GM12873 (cell line): ENCODE measurements at regions not wholly inside any gene's neighbourhood (a gene's known extent, or its start where the extent isn't known, plus 50 kb on each side); places are given as distances from the start of the nearest gene placed in this dataset.

ENCODE experiments used
- TF ChIP-seq, protein P1 (sequence below): IDR thresholded peaks from 2 replicates; pipeline ENCODE4 v1.5.1; 2012; ENCODE audit warnings: low read depth, mild to moderate bottlenecking, moderate library complexity, low read length, control low read depth; ENCODE audit not compliant: insufficient read depth; ENCODE audit errors: missing control alignments

DNA sequence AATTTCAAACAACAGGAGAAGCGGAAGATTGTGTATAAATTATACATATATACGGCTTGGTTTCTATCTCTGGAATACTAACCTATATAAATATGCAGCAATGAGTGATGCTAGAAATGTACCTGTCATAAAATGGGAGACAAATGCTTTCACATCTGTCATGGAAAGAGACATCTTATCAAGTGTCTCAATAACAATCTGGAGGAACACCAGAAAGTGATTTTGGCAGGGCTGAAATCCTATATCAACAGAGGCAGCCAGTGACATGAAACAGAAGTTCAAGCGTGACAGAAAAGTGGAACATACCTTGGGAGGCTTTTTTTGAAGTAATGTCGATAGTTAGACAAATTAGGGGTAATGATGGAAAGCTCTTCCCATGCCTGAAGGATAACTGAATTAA lies 834.6 kb downstream of the JRKL start:
- TF ChIP-seq, protein P1, sequence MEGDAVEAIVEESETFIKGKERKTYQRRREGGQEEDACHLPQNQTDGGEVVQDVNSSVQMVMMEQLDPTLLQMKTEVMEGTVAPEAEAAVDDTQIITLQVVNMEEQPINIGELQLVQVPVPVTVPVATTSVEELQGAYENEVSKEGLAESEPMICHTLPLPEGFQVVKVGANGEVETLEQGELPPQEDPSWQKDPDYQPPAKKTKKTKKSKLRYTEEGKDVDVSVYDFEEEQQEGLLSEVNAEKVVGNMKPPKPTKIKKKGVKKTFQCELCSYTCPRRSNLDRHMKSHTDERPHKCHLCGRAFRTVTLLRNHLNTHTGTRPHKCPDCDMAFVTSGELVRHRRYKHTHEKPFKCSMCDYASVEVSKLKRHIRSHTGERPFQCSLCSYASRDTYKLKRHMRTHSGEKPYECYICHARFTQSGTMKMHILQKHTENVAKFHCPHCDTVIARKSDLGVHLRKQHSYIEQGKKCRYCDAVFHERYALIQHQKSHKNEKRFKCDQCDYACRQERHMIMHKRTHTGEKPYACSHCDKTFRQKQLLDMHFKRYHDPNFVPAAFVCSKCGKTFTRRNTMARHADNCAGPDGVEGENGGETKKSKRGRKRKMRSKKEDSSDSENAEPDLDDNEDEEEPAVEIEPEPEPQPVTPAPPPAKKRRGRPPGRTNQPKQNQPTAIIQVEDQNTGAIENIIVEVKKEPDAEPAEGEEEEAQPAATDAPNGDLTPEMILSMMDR = no peak

DNA sequence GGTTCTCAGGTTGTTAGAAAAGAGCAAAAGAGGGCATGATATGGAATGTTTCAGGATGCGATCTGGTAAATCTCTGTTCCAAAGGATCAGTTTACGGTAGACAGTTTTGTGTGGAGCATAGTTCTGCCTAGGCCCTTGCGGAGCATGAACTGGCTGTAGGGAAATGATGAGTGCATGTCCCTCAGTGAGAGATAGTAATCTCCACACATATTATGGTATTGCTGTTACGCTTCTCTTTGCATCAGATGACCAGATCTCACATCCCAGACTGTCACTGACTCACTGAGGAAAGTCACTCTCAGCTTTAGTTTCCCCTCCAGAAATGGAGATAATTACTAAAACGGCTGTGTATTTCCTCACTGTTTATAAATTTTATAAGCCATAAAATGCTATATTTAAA lies 836.0 kb downstream of the JRKL start:
- TF ChIP-seq, protein P1 = no peak

DNA sequence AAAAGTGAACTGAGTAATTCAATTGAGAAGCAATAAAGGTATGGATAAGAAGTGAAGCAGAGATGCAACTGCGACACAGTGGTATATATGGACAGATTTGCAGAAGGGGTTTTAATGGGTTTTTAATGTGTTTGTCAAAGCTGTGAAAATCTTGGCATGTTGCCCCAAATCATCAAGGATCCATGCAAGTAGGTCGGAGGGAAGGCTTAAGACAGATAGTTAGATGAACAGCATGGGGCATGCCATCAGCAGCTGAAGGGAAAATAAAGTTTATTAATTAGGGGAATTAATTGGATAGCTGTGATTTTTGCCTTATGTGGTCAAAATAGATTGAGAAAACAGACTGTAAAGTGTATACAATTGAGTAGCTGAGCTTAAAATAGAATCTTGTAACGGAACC lies 840.1 kb downstream of the JRKL start:
- TF ChIP-seq, protein P1 = no peak

DNA sequence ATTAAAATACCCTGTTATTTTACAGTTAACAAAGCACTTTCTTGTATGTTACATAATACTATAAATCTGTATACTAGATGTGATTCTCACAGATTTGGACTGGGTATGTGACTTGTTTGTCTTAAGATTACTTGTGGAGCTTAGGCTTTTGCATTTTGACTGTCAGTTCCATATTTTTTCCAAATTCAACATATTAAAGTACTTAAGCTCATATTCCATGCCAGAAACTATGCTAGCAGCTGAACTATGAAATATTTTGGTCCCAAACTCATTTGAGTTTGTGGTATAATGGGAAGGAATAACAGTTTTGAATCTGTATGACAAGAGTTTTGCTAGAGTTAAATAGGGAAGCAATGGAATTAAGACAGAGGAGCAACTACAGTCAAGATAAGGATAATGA lies 841.4 kb downstream of the JRKL start:
- TF ChIP-seq, protein P1 = no peak

DNA sequence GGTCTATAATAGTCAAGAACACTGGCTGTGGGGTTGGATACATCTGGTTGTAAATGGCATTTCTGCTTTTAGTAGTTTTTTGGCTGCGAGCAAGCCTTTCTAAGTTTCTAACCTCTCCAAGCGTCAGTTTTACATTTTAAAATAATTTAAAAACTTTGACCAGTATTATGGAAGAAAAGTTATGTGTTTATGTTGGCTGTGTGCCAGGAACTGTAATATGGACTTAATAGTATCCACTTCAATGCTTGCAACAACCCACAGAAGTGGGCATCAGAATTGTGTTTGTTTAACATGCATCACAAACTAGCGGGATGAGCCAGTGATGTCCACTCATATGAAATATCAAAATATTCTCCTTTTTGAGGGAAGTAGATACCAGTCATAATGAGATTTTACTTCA lies 844.2 kb downstream of the JRKL start:
- TF ChIP-seq, protein P1 = no peak

DNA sequence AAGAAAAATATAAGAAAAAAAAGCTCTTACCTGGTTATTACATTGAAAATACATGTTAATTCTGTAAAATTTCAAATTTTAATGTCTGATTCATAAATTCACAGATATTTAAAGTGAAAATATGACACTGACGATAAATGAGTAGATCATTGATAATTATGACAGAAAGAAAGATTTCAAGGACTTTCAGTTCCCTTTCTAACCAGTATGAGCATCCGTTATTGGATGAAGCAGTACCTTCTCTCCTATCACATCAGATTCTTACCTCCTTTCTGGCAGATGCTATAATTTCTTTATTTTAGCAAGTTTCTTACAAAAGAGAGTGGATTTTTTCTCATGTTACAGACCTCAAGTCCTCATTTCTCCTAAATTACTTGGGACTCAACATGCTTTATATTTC lies 847.3 kb downstream of the JRKL start:
- TF ChIP-seq, protein P1 = no peak

DNA sequence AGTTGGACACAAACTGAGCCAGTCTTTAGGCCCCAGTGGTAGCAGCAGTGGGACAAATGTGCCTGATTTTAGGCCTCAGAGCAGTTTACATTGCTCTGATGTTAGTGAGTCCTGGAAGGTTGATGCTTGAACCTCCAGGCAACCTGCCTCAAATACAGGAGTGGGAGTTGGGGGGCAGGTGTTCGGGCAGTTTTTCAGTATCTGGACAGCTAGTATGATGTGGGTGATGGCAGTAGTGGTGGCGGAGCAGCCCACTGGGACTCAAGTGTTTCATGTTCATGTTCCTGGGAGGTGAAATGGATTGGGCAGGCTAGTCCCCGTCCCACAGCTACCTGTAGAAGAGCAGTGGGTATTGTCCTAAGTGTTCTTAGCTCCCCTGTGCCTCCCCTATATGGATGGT lies 857.8 kb downstream of the JRKL start:
- TF ChIP-seq, protein P1 = no peak
